ENCODE measurements at regions not wholly inside any gene's neighbourhood (a gene's known extent, or its start where the extent isn't known, plus 50 kb on each side); places are given as distances from the start of the nearest gene placed in this dataset.
"Not testable (repeated sequence)": the region's sequence is repeated elsewhere in the genome, so short reads cannot be mapped to it uniquely, and the experiment has no call there.

DNA sequence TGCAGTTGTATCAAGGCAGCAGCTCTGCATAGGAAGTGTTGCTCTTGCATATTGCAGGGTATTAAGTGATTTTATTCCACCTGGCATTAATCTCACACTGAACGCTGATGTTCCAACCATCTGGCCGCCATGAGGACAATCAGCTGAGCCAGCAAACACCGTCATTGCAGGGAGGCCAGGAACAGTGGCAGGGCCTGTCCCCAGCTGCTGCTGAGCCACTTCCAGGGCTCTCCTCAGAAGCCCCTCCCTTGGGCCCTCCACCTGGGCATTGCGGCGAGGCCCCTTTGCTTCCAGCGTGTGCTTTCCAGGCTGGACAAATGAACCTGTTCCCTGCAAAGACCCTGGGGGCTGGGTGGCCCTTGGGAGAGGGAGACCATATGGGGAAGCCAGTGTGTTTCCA lies 171.6 kb upstream of the C1orf174 start:
- Histone ChIP-seq H3K4me3 (IDR thresholded peaks at IDR 0.05; ENCODE audit: insufficient read depth, low read depth, low read length) (no peak overlapping the region), H3K4me1 (ENCODE audit: low read depth, poor library complexity, severe bottlenecking) (no peaks in the 10 kb centered on the region), H4K20me1 (ENCODE audit: insufficient read depth) (no peaks in the 10 kb centered on the region), H2AFZ (ENCODE audit: low read depth) (no peak overlapping the region), H3K9ac (no peak overlapping the region), H3K36me3 (ENCODE audit: insufficient read depth) (no peaks in the 10 kb centered on the region), H3K4me2 (no peak overlapping the region), H3K27me3 (ENCODE audit: insufficient read depth, low read depth) (peaks cover 8% of the 10 kb centered on the region; the same call in 1 of the 2 replicates), H3K79me2 (ENCODE audit: insufficient read depth, low read depth) (no peaks in the 10 kb centered on the region), H3K27ac (no peak overlapping the region)
- TF ChIP-seq, protein P1, sequence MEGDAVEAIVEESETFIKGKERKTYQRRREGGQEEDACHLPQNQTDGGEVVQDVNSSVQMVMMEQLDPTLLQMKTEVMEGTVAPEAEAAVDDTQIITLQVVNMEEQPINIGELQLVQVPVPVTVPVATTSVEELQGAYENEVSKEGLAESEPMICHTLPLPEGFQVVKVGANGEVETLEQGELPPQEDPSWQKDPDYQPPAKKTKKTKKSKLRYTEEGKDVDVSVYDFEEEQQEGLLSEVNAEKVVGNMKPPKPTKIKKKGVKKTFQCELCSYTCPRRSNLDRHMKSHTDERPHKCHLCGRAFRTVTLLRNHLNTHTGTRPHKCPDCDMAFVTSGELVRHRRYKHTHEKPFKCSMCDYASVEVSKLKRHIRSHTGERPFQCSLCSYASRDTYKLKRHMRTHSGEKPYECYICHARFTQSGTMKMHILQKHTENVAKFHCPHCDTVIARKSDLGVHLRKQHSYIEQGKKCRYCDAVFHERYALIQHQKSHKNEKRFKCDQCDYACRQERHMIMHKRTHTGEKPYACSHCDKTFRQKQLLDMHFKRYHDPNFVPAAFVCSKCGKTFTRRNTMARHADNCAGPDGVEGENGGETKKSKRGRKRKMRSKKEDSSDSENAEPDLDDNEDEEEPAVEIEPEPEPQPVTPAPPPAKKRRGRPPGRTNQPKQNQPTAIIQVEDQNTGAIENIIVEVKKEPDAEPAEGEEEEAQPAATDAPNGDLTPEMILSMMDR (conservative IDR thresholded peaks at IDR 0.05; ENCODE audit: low read depth, low read length), result no peak

DNA sequence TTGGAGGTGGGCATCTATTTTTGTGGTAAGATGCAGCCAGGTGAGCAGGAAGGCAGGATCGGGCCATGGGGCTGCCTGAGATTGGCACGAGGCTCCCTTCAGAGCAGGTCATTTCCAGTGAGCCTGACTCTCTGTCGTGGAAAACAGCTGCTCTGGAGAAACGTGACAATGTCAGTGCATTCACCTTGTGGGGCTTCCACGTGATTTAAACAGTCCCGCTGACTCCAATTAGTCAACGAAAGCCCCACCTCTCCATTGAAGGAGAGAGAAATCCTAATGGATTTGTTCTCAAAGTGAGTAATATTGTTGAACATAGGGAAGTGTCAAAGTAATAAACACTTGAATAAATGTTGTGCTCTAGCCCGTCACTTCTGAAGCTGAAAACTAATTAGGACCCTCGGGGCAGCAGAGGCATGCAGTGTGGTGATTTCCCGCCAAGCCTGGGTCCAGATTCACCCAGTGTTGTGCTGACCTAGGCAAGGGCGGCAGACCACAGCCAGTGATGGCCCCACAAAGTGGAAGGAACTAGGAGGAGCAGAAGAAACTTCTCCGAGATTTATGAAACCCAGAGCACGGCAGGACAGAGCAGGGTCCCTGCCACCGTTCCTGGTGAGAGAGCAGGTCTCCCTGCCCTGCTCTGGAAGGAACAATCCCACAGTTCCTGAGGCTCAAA lies 172.5 kb upstream of the C1orf174 start:
- H3K4me2 ChIP-seq, result no peak overlapping the region
- no peak overlapping the region for H3K9ac ChIP-seq
- H4K20me1 ChIP-seq (ENCODE audit: insufficient read depth), result no peaks in the 10 kb centered on the region
- H3K4me1 ChIP-seq (ENCODE audit: low read depth, poor library complexity, severe bottlenecking), result no peaks in the 10 kb centered on the region
- TF ChIP-seq, protein P1 (conservative IDR thresholded peaks at IDR 0.05; ENCODE audit: low read depth, low read length), result no peak
- H3K36me3 ChIP-seq (ENCODE audit: insufficient read depth), result no peaks in the 10 kb centered on the region
- no peak overlapping the region for H3K27ac ChIP-seq
- H2AFZ ChIP-seq (ENCODE audit: low read depth), result no peak overlapping the region
- H3K27me3 ChIP-seq (ENCODE audit: insufficient read depth, low read depth), result peaks cover 8% of the 10 kb centered on the region; the same call in 1 of the 2 replicates
- no peaks in the 10 kb centered on the region for H3K79me2 ChIP-seq (ENCODE audit: insufficient read depth, low read depth)
- no peak overlapping the region for H3K4me3 ChIP-seq (IDR thresholded peaks at IDR 0.05; ENCODE audit: insufficient read depth, low read depth, low read length)

DNA sequence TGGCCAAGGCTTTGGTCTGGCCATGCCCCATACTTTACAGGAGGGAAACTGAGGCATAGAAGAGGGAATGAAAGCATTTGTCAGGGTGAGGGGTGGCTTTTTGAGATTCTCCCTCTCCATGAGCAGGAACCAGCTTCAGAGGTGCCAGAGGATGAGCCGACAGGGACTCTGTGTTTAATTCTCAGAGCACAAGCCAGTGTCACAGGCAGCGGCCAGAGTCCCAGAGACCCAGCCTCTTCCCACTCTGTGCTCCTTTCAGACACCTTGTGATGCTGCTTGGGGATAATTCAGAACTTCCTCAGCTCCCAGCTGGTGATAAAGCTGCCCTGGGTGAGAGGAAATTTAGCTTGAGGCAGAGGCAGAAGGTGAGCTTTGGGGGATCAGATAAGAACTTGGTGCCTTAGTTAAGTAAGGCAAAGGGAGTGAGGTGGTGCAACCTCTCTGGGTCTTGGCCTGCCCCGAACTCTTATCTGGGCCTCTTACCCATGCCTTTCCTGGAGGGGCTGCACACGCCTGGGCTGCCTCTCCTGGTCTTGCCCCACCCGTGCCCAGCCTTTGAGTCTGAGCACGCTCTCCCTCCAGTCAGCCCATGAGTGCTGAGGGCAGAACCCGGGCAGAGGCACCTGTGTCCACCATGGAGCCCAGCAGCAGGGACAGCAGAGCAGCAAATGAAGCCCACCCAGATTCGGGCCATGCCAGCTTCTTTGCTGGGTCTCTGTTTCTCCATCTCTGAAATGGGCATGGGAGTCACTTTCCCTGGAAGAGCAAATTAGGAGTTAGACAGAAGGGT lies 175.6 kb upstream of the C1orf174 start:
- Histone ChIP-seq H3K36me3 (ENCODE audit: insufficient read depth) (no peaks in the 10 kb centered on the region), H3K9ac (no peak overlapping the region), H4K20me1 (ENCODE audit: insufficient read depth) (no peaks in the 10 kb centered on the region), H3K4me1 (ENCODE audit: low read depth, poor library complexity, severe bottlenecking) (no peaks in the 10 kb centered on the region), H3K4me3 (IDR thresholded peaks at IDR 0.05; ENCODE audit: insufficient read depth, low read depth, low read length) (no peak overlapping the region), H3K27ac (no peak overlapping the region), H3K27me3 (ENCODE audit: insufficient read depth, low read depth) (peaks cover 8% of the 10 kb centered on the region; the same call in 1 of the 2 replicates), H2AFZ (ENCODE audit: low read depth) (no peak overlapping the region), H3K79me2 (ENCODE audit: insufficient read depth, low read depth) (no peaks in the 10 kb centered on the region), H3K4me2 (no peak overlapping the region)
- TF ChIP-seq, protein P1 (conservative IDR thresholded peaks at IDR 0.05; ENCODE audit: low read depth, low read length), result no peak

DNA sequence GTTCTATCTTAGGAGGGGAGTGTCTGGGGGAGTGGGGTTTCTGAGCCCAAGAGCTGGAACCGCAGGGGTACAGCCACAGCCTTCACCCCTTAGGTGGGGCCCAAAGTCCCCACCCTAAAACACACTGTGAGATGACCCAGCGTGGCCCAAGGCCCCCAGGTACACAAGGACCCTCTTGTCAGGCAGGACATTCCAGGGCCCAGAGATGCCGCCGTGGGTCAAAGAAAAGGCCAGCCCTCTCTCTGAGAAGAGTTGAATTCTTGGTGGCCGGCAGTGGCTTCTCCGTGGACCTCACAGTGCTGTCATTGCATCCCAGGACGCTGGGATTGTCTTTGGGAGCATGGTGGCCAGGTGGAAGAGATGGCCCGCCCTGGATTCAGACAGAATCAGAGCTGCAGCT lies 176.3 kb upstream of the C1orf174 start:
- H3K4me2 ChIP-seq, result no peak overlapping the region
- H3K27me3 ChIP-seq (ENCODE audit: insufficient read depth, low read depth), result 0 out of 2 replicates have a peak, but pooled peaks cover 5% of the 10 kb centered on the region
- no peaks in the 10 kb centered on the region for H3K4me1 ChIP-seq (ENCODE audit: low read depth, poor library complexity, severe bottlenecking)
- H3K27ac ChIP-seq, result no peak overlapping the region
- TF ChIP-seq, protein P1 (conservative IDR thresholded peaks at IDR 0.05; ENCODE audit: low read depth, low read length), result no peak
- H3K9ac ChIP-seq, result no peak overlapping the region
- no peak overlapping the region for H2AFZ ChIP-seq (ENCODE audit: low read depth)
- no peaks in the 10 kb centered on the region for H3K36me3 ChIP-seq (ENCODE audit: insufficient read depth)
- no peaks in the 10 kb centered on the region for H4K20me1 ChIP-seq (ENCODE audit: insufficient read depth)
- no peaks in the 10 kb centered on the region for H3K79me2 ChIP-seq (ENCODE audit: insufficient read depth, low read depth)
- H3K4me3 ChIP-seq (IDR thresholded peaks at IDR 0.05; ENCODE audit: insufficient read depth, low read depth, low read length), result no peak overlapping the region

DNA sequence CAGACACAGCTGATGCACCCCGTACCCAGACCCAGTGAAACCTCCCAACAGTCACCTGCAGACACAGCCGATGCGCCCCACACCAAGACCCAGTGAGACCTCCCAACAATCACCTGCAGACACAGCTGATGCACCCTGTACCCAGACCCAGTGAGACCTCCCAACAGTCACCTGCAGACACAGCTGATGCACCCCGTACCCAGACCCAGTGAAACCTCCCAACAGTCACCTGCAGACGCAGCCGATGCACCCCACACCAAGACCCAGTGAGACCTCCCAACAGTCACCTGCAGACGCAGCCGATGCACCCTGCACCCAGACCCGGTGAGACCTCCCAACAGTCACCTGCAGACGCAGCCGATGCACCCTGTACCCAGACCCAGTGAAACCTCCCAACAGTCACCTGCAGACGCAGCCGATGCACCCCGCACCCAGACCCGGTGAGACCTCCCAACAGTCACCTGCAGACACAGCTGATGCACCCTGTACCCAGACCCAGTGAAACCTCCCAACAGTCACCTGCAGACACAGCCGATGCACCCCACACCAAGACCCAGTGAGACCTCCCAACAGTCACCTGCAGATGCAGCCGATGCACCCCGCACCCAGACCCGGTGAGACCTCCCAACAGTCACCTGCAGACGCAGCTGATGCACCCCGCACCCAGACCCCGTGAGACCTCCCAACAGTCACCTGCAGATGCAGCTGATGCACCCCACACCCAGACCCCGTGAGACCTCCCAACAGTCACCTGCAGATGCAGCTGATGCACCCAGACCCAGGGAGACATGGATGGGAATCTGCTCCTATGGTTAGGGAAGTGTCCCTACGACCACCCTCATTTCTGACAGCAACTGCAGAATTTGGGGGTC lies 178.3 kb upstream of the C1orf174 start:
- not testable (repeated sequence) for H2AFZ ChIP-seq (ENCODE audit: low read depth); H3K27me3 ChIP-seq (ENCODE audit: insufficient read depth, low read depth); H3K9ac ChIP-seq; H3K79me2 ChIP-seq (ENCODE audit: insufficient read depth, low read depth); H3K27ac ChIP-seq; H3K36me3 ChIP-seq (ENCODE audit: insufficient read depth); H4K20me1 ChIP-seq (ENCODE audit: insufficient read depth); H3K4me3 ChIP-seq (IDR thresholded peaks at IDR 0.05; ENCODE audit: insufficient read depth, low read depth, low read length); H3K4me1 ChIP-seq (ENCODE audit: low read depth, poor library complexity, severe bottlenecking); H3K4me2 ChIP-seq
